ENCODE measurements at regions not wholly inside any gene's neighbourhood (a gene's known extent, or its start where the extent isn't known, plus 50 kb on each side); places are given as distances from the start of the nearest gene placed in this dataset.

- no peaks in the 10 kb centered on the region for H3K4me1 Mint-ChIP-seq (ENCODE audit: low read depth)
- Histone ChIP-seq H3K27ac (ENCODE audit: low read depth in 1 of 2, low read length in 2 of 2) (no peak overlapping the region), H3K4me1 (ENCODE audit: insufficient read depth, low read length) (no peaks in the 10 kb centered on the region), H3K27me3 (ENCODE audit: control insufficient read depth in 1 of 2, insufficient read depth in 2 of 2, low read length in 2 of 2) (no peaks in the 10 kb centered on the region), H3K4me3 (ENCODE audit: low read length) (no peak overlapping the region), H3K9me3 (ENCODE audit: control insufficient read depth in 1 of 2, insufficient read depth in 1 of 2, low read length in 2 of 2) (no peaks in the 10 kb centered on the region), H3K36me3 (ENCODE audit: insufficient read depth, low read length) (no peaks in the 10 kb centered on the region)
- ChIA-PET CTCF (no interaction called here), POLR2A (no interaction called here)
- H3K4me3 Mint-ChIP-seq: no peak overlapping the region
- intact Hi-C loops (cut with DNase I, micrococcal nuclease): no loop called here
- no peak overlapping the region for H3K27ac Mint-ChIP-seq
- DNase-seq (no peak), ATAC-seq (ENCODE audit: poor library complexity) (no peak)
- H3K36me3 Mint-ChIP-seq (ENCODE audit: low read depth): no peaks in the 10 kb centered on the region
- H3K27me3 Mint-ChIP-seq: peaks cover 3% of the 10 kb centered on the region
- no peaks in the 10 kb centered on the region for H3K9me3 Mint-ChIP-seq
- TF ChIP-seq, protein P1, sequence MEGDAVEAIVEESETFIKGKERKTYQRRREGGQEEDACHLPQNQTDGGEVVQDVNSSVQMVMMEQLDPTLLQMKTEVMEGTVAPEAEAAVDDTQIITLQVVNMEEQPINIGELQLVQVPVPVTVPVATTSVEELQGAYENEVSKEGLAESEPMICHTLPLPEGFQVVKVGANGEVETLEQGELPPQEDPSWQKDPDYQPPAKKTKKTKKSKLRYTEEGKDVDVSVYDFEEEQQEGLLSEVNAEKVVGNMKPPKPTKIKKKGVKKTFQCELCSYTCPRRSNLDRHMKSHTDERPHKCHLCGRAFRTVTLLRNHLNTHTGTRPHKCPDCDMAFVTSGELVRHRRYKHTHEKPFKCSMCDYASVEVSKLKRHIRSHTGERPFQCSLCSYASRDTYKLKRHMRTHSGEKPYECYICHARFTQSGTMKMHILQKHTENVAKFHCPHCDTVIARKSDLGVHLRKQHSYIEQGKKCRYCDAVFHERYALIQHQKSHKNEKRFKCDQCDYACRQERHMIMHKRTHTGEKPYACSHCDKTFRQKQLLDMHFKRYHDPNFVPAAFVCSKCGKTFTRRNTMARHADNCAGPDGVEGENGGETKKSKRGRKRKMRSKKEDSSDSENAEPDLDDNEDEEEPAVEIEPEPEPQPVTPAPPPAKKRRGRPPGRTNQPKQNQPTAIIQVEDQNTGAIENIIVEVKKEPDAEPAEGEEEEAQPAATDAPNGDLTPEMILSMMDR (IDR thresholded peaks at IDR 0.05): no peak
Observed at GRCh38 chr4:36919721-36920120, 324.8 kb upstream of the NWD2 start.

GRCh38 chr4:36921476-36922216, 322.9 kb upstream of the NWD2 start:
- H3K4me1 ChIP-seq (ENCODE audit: insufficient read depth, low read length): no peaks in the 10 kb centered on the region
- no peak overlapping the region for H3K27ac ChIP-seq (ENCODE audit: low read depth in 1 of 2, low read length in 2 of 2)
- TF ChIP-seq, protein P1 (IDR thresholded peaks at IDR 0.05): no peak
- no peaks in the 10 kb centered on the region for H3K36me3 Mint-ChIP-seq (ENCODE audit: low read depth)
- no peak overlapping the region for H3K4me3 Mint-ChIP-seq
- H3K4me1 Mint-ChIP-seq (ENCODE audit: low read depth): no peaks in the 10 kb centered on the region
- ATAC-seq (ENCODE audit: poor library complexity) (no peak), DNase-seq (no peak)
- H3K27ac Mint-ChIP-seq: no peak overlapping the region
- intact Hi-C loops (cut with DNase I, micrococcal nuclease): no loop called here
- no peaks in the 10 kb centered on the region for H3K9me3 Mint-ChIP-seq
- peaks cover 3% of the 10 kb centered on the region for H3K27me3 Mint-ChIP-seq
- no peaks in the 10 kb centered on the region for H3K27me3 ChIP-seq (ENCODE audit: control insufficient read depth in 1 of 2, insufficient read depth in 2 of 2, low read length in 2 of 2)
- CTCF ChIA-PET: no interaction called here
- H3K9me3 ChIP-seq (ENCODE audit: control insufficient read depth in 1 of 2, insufficient read depth in 1 of 2, low read length in 2 of 2): no peaks in the 10 kb centered on the region
- no peak overlapping the region for H3K4me3 ChIP-seq (ENCODE audit: low read length)
- H3K36me3 ChIP-seq (ENCODE audit: insufficient read depth, low read length): no peaks in the 10 kb centered on the region
- POLR2A ChIA-PET: no interaction called here

- POLR2A ChIA-PET: no interaction called here
- TF ChIP-seq, protein P1 (IDR thresholded peaks at IDR 0.05): no peak
- no peak overlapping the region for H3K4me3 ChIP-seq (ENCODE audit: low read length)
- no peak overlapping the region for H3K27ac ChIP-seq (ENCODE audit: low read depth in 1 of 2, low read length in 2 of 2)
- Mint-ChIP-seq H3K36me3 (ENCODE audit: low read depth) (no peaks in the 10 kb centered on the region), H3K9me3 (no peaks in the 10 kb centered on the region), H3K27me3 (peaks cover 4% of the 10 kb centered on the region), H3K27ac (no peak overlapping the region), H3K4me3 (no peak overlapping the region), H3K4me1 (ENCODE audit: low read depth) (no peaks in the 10 kb centered on the region)
- H3K27me3 ChIP-seq (ENCODE audit: control insufficient read depth in 1 of 2, insufficient read depth in 2 of 2, low read length in 2 of 2): no peaks in the 10 kb centered on the region
- H3K4me1 ChIP-seq (ENCODE audit: insufficient read depth, low read length): no peaks in the 10 kb centered on the region
- no peaks in the 10 kb centered on the region for H3K36me3 ChIP-seq (ENCODE audit: insufficient read depth, low read length)
- ATAC-seq (ENCODE audit: poor library complexity) (no peak), DNase-seq (no peak)
- intact Hi-C loops (cut with DNase I, micrococcal nuclease): no loop called here
- CTCF ChIA-PET: no interaction called here
- H3K9me3 ChIP-seq (ENCODE audit: control insufficient read depth in 1 of 2, insufficient read depth in 1 of 2, low read length in 2 of 2): peaks cover 3 to 5% of the 10 kb centered on the region in 2 experiments
Observed at GRCh38 chr4:36930562-36931111, 313.9 kb upstream of the NWD2 start.

Data from CD4-positive, alpha-beta T cell (primary cell).